NCI-H1105 treated with DMSO at 0.1 percent for 48 hours (cell line): ENCODE measurements at regions not wholly inside any gene's neighbourhood (a gene's known extent, or its start where the extent isn't known, plus 50 kb on each side); places are given as distances from the start of the nearest gene placed in this dataset.
"Not testable (repeated sequence)": the region's sequence is repeated elsewhere in the genome, so short reads cannot be mapped to it uniquely, and the experiment has no call there.

ENCODE experiments used
- DNase-seq: peaks from one replicate; lab custom pipeline; 2025; lab: John Stamatoyannopoulos, UW

- DNase-seq = no peak
Observed at GRCh38 chr2:49677227-49677626, 522.9 kb upstream of the FSHR start.

DNA sequence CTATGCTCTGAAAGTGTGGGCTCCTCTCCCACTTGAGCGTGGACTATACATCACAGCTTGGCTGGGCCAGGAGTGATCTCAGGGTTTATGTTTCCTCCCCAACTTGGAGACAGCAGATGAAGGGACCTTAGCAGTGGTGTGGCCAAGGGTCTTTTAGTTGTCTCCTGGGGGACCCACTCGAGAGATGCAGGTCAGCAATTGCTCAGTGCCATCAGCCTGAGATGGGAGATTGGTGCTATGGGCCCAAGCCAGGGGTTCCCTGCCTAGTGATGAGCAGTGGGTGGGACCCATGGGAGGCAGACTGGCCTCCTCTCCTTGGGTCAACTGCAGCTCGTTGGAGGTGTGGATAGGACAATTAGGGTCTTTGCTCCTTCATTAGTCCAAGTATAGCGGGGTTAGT, 510.5 kb upstream of the FSHR start:
- no peak for DNase-seq

DNA sequence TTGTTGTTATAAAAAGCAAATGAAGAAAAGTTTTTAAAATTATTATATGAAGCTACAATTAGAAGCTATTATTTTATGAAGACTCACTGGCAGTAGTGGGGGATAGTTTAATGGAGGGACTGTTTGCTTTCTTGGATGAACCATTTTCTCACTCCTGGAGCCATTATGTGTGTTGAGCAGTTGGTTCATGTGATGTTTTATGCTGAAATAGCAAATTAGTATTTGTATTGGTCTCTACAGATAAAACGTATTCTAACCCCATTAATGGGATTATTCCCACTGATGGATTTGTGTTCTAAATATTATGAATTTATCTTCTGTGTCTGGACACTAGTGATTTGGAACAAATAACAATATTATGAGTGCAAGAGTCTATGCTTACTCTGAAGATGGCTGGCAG, 507.5 kb upstream of the FSHR start:
- DNase-seq = no peak

DNA sequence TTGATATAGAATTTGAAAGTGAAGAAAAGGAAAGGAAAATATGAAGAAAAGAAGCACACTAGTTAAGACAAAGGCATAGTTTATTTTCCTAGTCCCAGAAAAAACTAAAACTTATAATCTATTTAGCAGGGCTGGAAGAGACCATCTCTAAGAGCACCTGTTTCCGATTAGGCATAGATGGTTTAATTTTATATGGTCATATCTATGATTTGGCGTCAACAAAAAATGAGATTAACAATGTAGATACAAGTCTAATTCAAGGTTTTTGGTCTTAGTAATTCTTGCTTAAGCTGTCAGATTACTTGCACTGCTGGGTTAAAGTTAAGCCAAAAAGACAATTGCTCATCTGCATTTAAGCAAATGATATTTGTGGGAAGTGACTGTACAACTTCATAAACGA, 502.5 kb upstream of the FSHR start:
- no peak for DNase-seq

GRCh38 chr2:49643149-49643548, 488.8 kb upstream of the FSHR start:
- DNase-seq = no peak

- no peak for DNase-seq
Observed at GRCh38 chr2:49640630-49641029, 486.3 kb upstream of the FSHR start.

GRCh38 chr2:49621016-49621415, 466.7 kb upstream of the FSHR start:
- DNase-seq = no peak

GRCh38 chr2:49619804-49620203, 465.5 kb upstream of the FSHR start:
- DNase-seq = peak; percentile 15

- no peak for DNase-seq
Observed at GRCh38 chr2:49618491-49618890, 464.2 kb upstream of the FSHR start.

- peak; percentile 62 for DNase-seq
Observed at GRCh38 chr2:49616800-49617199, 462.5 kb upstream of the FSHR start.

GRCh38 chr2:49611796-49612195, 457.5 kb upstream of the FSHR start:
- not testable (repeated sequence) for DNase-seq

DNA sequence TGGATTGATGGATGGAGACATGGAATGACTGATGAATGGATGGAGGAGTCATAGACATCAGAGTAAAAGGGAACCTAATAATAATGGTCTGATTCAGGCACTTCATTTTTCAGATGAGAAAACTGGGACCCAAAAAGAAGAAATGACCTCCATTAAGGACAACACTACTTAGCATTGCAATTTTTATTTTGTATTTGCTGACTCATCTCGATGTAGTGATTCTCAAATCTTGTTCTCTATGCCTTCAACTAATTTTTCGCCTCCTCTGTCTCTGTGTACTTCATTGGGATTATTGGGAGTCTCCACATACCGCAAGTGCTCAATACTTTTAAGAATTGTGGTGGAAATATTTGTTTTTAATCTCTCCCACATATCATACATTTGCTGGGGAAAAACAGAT, 446.2 kb upstream of the FSHR start:
- DNase-seq = no peak

GRCh38 chr2:49598231-49598630, 443.9 kb upstream of the FSHR start:
- DNase-seq = no peak

DNA sequence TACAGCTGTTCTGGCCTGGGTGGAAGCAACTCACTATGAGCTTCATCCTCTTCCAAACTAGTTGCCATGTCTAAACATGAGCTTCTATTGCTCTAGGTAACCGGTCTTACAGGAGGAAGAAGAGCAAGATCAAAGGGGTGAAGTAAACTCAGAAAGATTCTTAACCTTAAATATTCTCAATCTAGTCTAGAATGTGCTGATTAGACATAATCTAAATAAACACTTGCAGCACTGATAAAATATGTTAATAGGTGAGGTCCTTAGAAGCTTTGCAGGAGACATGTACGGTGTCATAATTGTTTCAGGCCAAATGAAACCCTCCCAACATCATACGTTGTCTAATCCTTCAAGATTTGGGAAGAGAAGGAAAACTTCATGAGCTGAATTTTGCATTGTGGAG, 431.6 kb upstream of the FSHR start:
- DNase-seq = no peak

DNA sequence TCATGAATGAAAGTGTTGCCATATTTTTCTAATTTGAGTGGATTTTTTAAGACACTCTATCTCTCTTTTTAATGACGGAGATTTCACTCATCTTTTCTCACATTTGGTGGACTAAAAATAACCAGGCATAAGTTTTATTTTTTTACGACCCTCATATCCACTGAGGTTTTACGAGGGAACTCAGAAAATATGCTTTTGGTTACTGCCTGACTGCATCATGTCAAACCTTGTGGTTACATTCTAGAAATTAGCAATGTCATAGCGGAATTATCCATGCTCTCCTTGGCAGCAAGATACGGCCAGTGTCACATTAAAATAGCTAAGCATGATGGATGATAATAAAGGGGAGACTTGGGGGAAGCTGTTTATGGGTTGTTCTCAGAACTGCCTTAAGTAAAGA, 428.6 kb upstream of the FSHR start:
- DNase-seq = no peak

GRCh38 chr2:49577041-49577440, 422.7 kb upstream of the FSHR start:
- DNase-seq = no peak

DNA sequence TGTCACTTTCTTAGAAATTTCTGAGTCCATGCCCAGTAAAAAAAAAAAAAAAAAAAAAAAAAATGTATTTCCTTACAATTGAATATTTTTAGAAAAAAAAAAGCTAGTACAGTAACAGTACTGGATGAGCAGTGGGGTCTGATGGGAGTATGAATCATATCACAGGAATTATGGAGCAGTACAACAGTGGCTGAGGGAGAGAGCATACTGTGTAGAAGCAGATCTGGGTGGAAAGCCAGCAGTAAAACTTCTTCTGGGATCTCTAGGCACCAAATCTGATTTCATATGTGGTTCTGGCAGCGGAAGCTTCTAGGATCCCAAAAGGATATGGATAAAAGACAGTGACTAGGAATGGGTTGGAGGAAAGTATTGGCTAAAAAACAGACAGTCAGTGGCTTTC, 414.9 kb upstream of the FSHR start:
- DNase-seq = no peak

DNA sequence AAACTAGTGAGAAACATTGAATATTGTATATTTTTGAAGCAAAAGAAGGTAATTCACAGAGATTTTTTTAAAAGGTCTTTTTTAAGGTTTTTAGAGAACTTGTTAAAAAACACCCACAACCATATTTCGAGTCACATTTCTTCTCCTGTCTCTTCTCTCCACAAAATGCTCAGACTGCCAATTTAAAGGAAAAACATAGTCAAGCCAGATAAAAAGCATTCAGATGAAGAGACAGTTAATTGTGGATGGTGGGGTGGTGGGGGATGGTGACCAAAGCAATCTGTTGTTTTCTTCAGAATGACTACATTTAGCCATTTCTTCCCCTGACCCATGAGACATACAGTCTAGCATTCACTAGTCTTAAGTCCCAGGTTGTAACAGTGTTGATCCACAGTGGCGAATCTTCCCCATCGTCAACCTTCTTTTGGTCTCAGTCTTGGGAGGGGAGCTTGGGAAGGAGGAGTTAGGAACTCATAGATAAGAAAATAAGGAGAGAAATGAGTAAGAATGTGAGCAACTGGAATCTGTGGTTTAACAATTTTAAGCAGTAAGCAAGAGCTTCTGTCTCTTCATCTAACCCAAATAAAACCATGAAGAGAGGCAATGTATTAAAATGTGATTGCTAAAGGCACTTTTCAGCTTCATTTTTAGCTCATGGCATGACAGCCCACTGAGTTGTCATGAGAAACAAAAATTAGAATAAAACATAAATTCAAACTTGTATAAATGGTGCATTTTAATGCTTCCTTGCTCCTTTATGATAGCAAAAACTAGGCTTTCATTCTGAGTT, 413.7 kb upstream of the FSHR start:
- DNase-seq = no peak

- DNase-seq = no peak
Observed at GRCh38 chr2:49567021-49567420, 412.7 kb upstream of the FSHR start.

DNA sequence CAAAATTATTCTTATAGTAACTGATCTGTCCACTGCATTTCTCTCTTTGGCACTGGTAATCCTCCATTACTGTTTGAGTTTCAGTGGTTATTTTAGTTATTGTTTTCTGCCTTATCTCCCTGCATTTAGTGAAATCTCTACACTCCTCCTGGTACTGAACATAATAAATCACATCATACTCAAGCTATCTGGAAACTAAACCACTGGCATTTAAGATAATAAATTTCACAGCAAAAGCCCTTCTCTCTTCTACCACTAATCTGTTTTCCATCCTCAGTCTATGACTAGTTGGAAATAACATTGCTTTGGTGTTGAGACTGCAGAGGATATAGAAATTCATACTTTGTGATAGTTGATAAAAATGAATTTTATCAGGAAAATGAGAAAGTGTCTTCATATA, 399.3 kb upstream of the FSHR start:
- DNase-seq = no peak

- DNase-seq = no peak
Observed at GRCh38 chr2:49532702-49533101, 378.4 kb upstream of the FSHR start.

DNA sequence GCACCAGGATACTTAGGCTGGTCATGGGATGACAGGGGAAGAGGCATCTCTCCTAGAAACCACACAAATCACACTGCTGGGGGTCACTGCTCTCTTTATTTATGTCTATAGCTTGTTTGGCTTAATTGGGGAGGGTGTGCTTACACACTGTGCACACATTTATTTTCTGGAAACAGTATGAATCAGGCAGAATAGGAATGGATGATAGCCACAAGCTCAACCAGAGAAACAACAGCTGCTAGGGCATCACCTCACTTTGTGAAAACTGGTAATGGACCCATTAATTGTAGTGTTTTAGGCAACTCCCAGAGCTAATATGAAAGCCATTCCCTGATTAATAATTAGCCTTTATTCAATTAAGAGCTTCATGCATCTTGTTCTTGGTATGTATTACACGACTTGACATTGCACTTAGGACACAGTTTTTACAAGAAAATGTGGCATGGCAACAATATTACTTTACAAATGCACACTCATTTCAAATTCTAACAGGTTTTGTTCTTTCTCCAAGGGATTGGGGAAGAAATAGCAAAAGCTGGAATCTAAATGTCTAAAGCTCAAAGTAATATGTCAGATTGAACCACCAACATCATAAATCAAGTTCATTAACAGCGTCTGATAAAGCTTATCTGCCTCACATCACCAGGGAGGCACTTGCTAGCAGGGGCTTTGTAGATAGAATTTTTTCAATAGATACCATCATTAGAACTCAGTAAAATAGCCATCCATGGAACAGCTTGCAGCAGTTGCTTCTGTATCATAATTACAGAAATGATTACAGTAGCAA, 361.9 kb upstream of the FSHR start:
- DNase-seq = no peak

DNA sequence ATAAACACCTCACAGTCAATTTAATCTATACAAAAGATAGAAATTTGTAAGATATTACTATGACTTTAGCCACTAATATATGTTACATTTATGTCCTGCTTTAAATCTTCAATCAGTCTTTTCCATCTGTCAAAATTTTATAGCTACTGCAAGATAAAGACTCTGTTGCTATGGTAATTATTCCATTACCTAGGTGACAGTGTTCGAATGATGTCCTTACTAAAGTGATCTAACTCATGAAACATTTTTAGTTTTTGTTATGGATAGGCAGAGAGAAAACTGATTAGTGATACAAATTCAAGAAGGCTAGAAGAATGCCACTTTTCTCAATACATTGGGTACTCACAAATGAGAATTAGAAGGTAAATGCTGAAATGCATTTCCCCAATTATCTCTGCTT, 359.9 kb upstream of the FSHR start:
- DNase-seq = no peak

DNA sequence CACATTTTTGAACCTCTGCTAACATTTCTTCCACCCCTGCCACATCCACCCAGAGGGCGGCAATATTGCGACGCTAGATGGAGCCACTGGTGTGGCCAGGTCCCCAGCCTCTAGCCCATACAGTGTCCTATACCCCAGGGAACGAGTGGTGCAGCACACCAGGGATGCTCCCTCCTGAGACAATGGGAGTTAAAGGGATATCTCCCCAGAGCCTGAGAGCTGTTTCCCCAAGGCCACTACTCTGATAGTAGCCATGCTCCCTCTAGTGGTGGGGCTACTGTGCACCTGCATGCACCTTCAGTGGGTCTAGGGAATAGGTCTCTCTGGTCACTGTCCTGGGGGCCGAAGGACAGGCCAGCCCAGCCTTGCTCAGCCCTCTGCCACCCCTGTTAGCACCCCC, 336.4 kb upstream of the FSHR start:
- DNase-seq = peak; percentile 7
